Epithelial cell of prostate (primary cell): ENCODE measurements at regions not wholly inside any gene's neighbourhood (a gene's known extent, or its start where the extent isn't known, plus 50 kb on each side); places are given as distances from the start of the nearest gene placed in this dataset.

Experiments used
- DNase-seq: peaks from one replicate; pipeline ENCODE4 v3.0.0-alpha.2; 2011; ENCODE audit warnings: low read depth, low spot score
- H3K27ac ChIP-seq: fragments of 450-650 bp; 2 replicates; pipeline ENCODE4 v1.5.1; 2017; ENCODE audit warnings: mild to moderate bottlenecking

DNA sequence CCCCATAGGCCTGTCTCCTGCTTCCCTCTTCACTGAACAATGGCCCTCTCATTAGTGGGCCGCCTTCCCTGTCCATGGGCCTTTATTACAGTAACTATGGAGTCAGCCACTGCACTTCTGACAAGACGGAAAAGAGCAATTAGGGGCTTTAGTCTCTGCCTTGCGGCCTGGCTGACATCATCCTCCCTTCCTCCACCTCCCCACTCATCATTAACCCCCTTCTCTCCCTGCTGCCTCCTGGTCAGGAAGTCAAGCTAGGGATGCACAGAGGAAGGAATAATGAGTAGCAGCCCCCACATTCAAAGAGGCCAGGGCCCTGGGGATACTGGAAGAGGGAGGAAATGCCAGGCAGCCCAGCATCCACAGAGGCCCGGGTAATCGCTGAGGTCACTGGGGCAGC lies 101.6 kb upstream of the PLXNA4 start:
- no peak for DNase-seq
- H3K27ac ChIP-seq, result no peak overlapping the region

GRCh38 chr7:132672200-132672990 lies 96.1 kb upstream of the PLXNA4 start:
- no peak overlapping the region for H3K27ac ChIP-seq
- no peak for DNase-seq

DNA sequence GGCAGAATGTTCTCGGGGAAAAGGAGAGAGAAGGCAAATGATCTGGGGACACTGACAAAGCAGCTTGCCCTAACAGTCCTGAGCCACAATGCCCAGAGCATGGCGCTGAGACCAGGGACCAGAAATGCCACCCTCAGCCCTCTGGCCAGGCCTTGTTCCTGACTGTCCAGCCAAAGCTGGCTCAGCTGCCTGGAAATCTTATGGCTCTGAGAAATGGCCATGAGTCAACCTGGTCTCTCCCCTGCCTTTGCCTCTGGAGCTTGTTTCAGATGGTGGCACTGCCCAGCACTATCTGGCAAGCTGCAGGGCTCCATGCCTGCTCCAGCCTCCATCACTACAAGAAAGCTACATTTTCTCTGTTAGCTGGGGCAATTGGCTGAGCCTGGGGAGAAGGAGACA lies 90.5 kb upstream of the PLXNA4 start:
- DNase-seq, result no peak
- H3K27ac ChIP-seq, result no peak overlapping the region

- no peak for DNase-seq
- H3K27ac ChIP-seq, result no peak overlapping the region
Observed at GRCh38 chr7:132666071-132666773, 90.0 kb upstream of the PLXNA4 start.

DNA sequence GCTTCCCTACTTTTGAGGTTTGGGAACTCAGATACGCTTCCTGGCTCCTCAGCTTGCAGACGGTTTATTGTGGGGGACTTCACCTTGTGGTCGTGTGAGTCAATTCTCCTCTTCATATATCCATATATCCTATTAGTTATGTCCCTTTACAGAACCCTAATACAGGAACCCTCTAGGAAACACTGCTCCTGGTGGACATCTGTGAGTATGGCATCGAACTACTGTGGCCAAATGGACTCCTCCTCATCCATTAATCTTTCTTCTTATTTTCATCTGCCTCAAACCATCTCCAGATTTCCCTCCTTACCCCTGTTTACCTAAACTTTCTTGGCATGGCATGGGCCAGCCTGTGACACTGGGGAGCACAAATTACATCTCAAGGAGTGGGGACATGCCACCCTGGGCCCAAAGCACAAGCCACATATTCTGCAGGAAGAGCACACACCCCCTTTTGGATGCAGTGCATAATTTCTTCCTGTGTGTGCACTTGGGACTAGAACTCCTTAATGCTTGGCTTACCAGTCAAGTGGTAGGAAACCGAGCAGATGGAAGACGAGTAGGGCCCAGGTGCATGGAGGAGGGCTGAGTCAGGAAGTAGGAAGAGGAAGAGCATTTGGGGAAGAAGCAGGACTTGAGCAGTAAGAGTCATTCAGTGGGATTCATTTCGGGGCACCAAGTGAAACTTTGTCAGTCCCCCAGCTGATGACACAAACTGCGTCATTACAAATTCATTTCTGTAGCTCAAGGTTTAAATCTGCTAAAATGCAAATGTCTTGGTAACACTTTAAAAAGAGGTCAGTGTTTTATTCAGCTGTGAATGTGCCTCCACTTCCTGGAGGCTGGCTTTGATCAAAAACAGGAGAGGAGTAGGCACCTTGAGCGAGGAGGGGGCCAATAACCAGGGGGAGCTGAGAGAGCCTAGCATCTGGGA lies 80.8 kb upstream of the PLXNA4 start:
- H3K27ac ChIP-seq, result no peak overlapping the region
- DNase-seq, result no peak

DNA sequence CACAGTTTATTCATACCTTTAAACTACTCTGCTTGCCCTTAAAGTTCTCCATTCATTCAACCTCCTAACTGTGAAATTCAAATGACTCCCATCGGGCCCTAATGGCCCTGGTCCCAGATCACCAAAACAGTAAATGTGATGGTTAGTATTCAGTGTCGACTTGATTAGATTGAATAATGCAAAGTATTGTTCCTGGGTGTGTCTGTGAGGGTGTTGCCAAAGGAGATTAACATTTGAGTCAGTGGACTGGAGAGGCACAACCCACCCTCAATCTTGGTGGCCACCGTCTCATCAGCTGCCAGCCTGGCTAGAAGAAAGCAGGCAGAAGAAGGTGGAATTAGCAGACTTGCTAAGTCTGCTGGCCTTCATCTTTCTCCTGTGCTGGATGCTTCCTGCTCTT lies 80.1 kb upstream of the PLXNA4 start:
- DNase-seq, result no peak

DNA sequence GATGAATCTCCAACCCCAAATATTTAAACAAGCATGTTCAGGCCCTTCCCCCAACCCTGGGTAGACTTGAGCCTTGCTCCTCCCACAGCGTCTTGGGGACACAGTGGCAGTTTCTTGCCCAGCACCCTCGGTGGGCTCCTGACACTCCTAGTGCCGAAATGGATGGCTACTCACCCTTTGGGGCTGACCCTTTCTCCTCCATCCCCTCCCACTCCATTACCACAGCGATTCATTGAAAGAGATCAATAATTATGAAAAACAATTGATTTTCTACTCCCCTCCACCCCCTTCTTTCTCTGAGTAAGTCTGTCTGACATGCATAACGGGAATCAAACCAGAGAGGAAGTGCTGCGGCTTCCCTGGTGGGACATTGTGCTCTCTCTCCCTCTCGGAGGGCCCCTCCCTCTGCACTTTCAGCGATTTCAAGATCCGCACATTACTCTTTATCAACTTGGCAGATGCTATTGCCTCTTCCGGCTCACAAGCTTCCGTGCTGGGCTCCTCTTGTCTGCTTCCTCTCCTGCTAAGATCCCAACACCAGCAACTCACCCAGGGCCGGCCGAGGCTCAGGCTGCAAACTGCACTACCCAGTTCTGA lies 79.0 kb upstream of the PLXNA4 start:
- H3K27ac ChIP-seq, result no peak overlapping the region
- no peak for DNase-seq

More for the DNA sequence above, 80.1 kb upstream of the PLXNA4 start:
- no peak overlapping the region for H3K27ac ChIP-seq

DNA sequence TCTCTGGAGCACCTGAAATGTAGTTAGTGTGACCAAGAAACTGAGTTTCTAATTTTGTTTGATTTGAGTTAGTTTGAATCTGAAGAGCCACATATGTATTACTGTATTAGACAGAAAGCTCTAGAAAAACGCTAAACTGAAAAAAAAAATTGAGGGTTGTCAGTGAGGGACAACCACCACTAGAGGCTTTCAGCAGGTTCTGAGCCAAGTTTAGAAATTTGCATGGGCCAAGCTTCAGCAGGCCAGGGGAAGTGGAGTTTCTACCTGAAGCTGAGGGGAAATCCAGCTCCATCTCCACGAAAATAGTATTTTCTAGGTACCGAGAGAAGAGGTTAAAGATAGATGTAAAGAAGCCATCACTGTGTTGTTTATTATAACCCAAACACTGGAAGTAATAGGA lies 77.9 kb upstream of the PLXNA4 start:
- DNase-seq, result no peak
- H3K27ac ChIP-seq, result no peak overlapping the region

DNA sequence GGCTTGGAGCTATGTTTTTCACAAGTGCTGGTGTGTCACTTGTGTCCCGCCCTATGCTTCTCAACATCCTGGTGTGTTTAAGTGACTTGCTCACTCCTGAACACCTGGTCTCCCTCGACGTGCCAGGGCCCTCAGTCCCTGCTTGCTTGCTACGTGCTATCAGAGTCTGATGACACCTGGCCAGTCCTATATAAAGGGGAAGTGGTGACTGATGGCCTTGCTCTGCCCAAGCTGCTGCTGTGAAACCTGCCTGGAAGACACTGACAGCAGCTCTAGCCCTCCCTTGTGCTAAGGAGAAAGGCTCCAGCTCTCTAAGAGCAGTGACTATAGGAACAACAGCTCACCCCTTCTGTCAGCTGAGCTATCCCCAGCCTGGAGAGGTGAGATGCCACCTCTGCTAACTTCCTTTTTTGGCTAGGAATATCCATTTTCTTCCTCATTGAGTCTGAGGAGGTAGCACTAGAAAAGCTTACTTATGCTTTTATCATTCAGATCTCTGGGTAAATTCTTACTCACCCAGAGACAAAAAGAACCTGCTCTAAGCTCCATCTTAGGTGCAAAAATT lies 77.2 kb upstream of the PLXNA4 start:
- H3K27ac ChIP-seq, result no peak overlapping the region
- DNase-seq, result no peak

- H3K27ac ChIP-seq, result no peak overlapping the region
- no peak for DNase-seq
Observed at GRCh38 chr7:132652507-132652906, 76.2 kb upstream of the PLXNA4 start.

DNA sequence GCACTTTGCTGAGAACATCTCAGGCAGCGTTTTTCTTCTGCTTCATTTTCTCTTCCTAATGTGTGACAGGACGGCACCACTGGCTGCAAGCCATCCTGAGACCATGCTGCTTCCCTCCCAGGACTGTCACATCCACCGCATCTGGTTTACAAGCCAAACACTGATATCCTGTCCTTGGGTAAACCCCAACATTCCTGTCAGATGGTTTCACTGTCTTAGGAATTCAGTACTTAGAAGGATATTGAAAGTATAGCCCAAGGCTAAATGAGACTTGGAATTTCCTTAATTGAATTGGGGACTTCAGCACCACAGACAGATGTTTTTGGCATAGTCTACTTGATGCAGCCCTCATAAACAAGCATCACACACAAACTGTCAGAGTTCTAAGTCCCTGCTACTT lies 74.2 kb upstream of the PLXNA4 start:
- DNase-seq, result peak; percentile 22
- no peak overlapping the region for H3K27ac ChIP-seq

DNA sequence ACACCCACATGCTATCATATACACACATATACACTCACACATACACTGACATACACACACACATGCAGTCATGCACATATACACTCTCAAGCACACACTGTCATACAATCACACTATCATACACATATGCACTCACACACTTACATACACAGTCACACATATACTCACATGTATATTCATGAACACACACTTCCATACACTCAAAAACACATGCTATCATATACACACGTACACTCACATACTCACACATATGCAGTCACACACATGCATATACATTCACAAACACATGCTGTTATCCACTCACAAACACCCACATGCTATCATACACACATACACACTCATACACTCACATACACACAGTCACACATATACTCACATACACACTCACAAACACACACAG lies 71.0 kb upstream of the PLXNA4 start:
- H3K27ac ChIP-seq, result no peak overlapping the region
- DNase-seq, result no peak

- H3K27ac ChIP-seq, result no peak overlapping the region
- no peak for DNase-seq
Observed at GRCh38 chr7:132646052-132646451, 69.8 kb upstream of the PLXNA4 start.

DNA sequence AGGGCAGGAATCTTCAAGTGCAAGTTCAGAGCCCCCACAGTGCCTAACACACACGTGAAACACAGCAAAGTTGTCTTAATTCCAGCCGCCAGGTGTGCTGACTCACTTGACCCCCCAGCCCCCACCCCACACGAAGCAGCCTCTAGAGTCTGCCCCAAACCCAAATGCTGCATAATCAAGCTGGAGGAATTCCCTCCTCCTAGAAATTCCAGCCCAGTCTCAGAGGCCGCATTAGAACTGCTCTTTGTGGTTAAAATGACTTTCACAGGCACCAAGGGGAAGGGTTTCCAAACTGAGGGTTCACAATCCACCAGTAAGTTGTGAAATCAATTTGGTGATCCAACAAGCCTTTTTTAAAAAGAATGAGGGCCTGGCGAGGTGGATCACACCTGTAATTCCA lies 67.0 kb upstream of the PLXNA4 start:
- H3K27ac ChIP-seq, result no peak overlapping the region
- DNase-seq, result no peak

- H3K27ac ChIP-seq, result no peak overlapping the region
- no peak for DNase-seq
Observed at GRCh38 chr7:132641238-132641637, 65.0 kb upstream of the PLXNA4 start.

- H3K27ac ChIP-seq, result no peak overlapping the region
- no peak for DNase-seq
Observed at GRCh38 chr7:132639983-132640382, 63.7 kb upstream of the PLXNA4 start.

DNA sequence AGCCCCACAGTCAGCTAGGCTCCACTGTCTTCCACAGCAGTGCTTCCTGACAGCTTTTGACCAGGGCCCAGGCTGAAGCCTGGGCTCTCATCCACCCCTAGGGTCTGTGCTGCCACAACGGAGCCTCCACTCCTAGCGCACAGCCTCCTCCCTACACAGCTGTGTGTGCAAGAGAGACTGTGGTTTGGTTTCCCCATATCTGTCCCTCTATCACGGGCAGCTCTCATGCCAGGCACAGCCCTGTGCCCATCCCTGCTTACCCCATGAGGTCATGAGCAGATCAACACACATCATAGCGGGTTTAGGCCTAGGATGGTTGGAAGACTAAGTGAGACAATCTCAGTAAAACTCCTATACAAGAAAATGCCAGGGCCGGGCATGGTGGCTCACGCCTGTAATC lies 61.7 kb upstream of the PLXNA4 start:
- H3K27ac ChIP-seq, result no peak overlapping the region
- DNase-seq, result no peak

GRCh38 chr7:132636581-132636980 lies 60.3 kb upstream of the PLXNA4 start:
- no peak overlapping the region for H3K27ac ChIP-seq
- DNase-seq, result no peak

DNA sequence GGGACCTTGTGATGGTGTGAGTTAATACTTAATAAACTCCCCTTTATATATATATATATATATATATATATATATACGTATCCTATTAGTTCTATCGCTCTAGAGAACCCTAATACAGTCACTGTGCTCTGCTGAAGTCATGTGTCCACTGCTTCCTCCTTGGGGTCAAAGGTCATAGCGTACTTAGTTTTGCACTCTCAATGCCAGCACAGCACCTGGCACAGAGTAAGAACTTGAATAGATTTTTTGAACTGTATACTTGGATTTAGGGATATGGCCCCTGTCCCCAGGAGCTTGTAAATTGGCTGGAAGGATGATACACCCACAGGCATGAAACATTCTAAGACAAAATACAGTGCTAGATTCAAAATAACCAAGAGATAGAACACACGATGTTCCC lies 58.9 kb upstream of the PLXNA4 start:
- no peak overlapping the region for H3K27ac ChIP-seq
- no peak for DNase-seq

GRCh38 chr7:132630834-132631233 lies 54.6 kb upstream of the PLXNA4 start:
- DNase-seq, result no peak
- H3K27ac ChIP-seq, result no peak overlapping the region
